Epithelial cell of proximal tubule (primary cell): ENCODE measurements at regions not wholly inside any gene's neighbourhood (a gene's known extent, or its start where the extent isn't known, plus 50 kb on each side); places are given as distances from the start of the nearest gene placed in this dataset.

ENCODE experiments used
- DNase-seq: peaks from one replicate; pipeline ENCODE4 v3.0.0-alpha.2; 2011; ENCODE audit warnings: low read depth
- H3K4me3 ChIP-seq: 2 replicates; pipeline ENCODE4 v1.5.1; 2011; ENCODE audit warnings: low read depth, mild to moderate bottlenecking, low read length
- TF ChIP-seq, protein P1 (sequence below): conservative IDR thresholded peaks from 2 replicates; pipeline ENCODE4 v1.5.1; 2012; ENCODE audit warnings: low read depth, mild to moderate bottlenecking, low read length

DNA sequence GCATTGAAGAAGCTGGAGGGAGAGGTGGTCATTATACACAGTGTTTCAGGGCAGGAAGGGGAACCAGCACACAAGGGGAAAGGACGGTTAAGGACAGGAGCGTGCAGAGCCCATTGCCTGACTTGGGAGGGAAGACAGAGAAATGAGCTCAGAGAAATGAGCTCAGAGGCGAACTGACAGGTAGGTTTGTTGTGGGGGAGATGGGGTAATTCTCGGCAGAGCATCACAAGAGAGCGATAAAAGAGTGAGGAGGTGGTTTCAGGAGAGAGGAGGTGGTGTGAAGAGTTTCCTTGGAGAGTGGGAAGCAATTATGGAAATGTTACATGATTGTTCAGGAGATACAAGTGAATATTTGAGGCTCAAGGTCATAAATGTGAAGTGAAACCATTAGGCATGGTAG lies 61.0 kb downstream of the MRGPRX1 start:
- TF ChIP-seq, protein P1, sequence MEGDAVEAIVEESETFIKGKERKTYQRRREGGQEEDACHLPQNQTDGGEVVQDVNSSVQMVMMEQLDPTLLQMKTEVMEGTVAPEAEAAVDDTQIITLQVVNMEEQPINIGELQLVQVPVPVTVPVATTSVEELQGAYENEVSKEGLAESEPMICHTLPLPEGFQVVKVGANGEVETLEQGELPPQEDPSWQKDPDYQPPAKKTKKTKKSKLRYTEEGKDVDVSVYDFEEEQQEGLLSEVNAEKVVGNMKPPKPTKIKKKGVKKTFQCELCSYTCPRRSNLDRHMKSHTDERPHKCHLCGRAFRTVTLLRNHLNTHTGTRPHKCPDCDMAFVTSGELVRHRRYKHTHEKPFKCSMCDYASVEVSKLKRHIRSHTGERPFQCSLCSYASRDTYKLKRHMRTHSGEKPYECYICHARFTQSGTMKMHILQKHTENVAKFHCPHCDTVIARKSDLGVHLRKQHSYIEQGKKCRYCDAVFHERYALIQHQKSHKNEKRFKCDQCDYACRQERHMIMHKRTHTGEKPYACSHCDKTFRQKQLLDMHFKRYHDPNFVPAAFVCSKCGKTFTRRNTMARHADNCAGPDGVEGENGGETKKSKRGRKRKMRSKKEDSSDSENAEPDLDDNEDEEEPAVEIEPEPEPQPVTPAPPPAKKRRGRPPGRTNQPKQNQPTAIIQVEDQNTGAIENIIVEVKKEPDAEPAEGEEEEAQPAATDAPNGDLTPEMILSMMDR = no peak
- DNase-seq = no peak
- no peak overlapping the region for H3K4me3 ChIP-seq

DNA sequence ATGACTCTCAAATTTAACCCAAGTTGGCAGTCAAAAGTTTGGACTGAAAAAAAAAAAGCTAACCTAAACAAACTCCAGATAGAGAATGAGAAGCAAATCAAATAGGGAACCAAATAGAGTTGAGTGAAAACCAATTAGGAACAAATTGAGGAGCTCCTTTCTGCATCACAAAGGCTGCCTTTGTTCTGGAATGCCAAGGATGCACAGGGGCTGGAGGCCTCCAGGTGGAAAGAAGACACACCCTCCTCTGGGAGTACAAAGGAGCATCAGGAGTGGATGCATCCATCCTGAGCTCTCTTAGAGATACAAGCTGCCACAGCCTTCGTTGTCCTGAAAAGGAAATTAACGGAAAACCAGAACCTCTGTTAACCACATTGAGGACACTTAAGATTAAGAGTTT lies 73.3 kb downstream of the MRGPRX1 start:
- H3K4me3 ChIP-seq = no peak overlapping the region
- TF ChIP-seq, protein P1 = no peak
- no peak for DNase-seq

DNA sequence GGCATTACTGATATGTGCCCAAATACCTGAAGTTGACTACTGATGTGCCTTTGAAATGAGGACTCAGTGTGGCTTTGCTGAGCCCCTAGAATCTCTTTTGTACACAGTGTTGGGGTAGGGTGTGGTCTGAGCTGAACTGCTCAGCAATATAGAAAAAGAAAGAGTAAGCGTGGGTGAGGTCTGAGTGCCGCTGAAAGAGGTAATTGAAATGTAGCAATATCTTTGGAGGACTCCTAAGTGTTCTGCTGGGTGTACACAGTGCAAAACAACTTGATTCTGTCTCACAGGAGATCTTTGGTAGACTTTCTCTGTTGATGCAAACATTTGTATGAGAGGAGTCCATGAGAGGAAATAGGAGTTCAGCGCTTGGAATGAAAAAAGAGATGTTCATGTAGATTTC lies 73.7 kb upstream of the PTPN5 start:
- TF ChIP-seq, protein P1 = no peak
- no peak for DNase-seq
- no peak overlapping the region for H3K4me3 ChIP-seq

DNA sequence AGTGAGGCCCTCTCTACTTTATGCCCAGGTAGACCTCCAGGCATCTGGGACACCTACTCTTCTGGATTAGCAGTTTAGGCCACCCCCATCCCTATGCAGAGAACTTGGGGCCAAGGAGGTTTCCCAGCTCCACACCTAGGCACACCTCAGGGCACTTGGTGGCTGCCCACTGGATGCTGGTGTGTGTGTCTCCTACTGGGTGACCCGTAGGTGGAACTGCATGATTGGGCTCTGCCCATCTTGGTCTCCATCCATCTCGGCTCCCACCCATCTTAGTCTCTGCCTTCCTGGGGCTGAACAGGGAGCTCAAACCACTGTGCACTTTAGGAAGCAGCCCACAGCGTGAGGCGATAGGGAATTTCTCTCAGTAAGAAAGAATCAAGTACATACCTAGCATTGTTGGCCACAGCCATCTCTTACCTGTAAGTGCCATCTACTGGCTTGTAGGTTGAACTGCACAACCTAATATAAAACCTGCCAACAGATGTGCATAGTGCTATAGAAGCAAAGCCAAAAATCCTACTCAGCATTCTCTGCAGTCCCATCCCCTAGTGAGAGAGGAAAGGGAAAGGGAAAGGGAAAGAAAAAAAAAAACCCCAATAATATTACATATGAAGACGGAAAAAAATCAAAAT lies 61.6 kb upstream of the PTPN5 start:
- no peak overlapping the region for H3K4me3 ChIP-seq
- peak; percentile 22 for DNase-seq
- TF ChIP-seq, protein P1 = peak; percentile 78

DNA sequence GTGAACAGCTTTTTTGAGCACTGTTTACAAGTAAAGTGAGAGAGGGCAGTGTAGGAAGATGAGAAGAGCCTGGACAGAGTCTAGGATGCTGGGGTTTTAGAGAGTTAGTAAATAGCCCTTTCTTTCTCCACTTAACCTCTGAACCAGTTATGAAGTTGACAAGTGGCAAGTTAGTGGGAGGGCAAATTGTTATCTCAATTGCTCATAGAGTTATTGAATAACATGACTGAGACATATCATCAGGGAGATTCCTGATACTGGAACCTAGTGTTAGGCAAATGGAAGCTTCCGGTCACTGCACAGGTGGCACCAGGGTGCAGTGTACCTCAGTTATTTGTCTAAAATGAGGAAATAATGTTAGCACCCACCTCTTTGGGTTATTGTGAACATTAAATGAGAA lies 57.8 kb upstream of the PTPN5 start:
- H3K4me3 ChIP-seq = no peak overlapping the region
- no peak for DNase-seq
- TF ChIP-seq, protein P1 = no peak

DNA sequence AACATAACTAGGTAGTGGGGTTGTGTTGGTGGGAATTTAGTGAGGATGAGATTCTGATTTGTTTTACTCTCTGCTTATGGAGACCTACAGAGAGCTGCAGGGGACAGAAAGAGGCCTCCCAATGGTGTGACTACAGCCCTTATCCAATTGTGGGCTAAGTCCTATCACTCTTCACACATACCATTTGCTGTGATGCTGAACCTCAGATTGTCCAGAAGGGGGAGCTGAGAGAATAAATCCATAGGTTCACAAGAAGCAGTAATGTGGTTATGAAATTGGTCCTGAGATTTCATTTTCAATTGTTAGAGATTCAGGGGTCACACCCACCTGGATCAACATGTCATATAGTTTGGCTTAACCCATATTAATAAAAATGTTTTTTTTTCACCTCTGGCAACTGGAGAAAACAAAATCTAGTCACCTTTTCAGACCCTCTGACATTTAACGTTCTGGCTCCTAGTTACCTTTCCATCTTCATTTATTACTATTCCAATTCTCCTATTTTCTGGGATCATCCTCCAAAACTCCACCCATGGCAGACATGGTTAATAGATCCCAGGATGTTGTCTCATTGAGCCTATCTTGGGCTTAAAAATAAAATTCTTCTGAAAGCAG lies 53.3 kb upstream of the PTPN5 start:
- TF ChIP-seq, protein P1 = peak; percentile 80
- DNase-seq = no peak
- H3K4me3 ChIP-seq = no peak overlapping the region
